ENCODE measurements at regions not wholly inside any gene's neighbourhood (a gene's known extent, or its start where the extent isn't known, plus 50 kb on each side); places are given as distances from the start of the nearest gene placed in this dataset.

DNA sequence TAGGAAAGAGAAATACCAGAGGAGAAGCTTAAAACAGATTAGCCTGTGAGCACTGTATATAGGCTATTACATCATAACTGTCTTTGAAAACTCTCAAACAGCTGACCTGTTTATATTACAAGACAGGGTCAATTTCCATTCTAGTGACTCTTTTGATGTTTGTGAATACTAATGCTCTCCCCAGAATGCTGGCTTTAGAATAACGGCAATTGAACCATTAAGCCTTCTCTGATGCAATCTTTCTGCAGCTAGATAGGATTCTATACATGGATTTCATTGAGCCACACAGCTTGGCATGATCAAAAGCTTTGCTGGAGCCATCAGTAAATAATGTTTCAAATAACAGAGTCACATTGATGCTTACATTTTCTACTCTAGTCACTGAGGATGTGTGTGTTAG, 122.7 kb upstream of the FAT3 start:
- TF ChIP-seq, protein P1, sequence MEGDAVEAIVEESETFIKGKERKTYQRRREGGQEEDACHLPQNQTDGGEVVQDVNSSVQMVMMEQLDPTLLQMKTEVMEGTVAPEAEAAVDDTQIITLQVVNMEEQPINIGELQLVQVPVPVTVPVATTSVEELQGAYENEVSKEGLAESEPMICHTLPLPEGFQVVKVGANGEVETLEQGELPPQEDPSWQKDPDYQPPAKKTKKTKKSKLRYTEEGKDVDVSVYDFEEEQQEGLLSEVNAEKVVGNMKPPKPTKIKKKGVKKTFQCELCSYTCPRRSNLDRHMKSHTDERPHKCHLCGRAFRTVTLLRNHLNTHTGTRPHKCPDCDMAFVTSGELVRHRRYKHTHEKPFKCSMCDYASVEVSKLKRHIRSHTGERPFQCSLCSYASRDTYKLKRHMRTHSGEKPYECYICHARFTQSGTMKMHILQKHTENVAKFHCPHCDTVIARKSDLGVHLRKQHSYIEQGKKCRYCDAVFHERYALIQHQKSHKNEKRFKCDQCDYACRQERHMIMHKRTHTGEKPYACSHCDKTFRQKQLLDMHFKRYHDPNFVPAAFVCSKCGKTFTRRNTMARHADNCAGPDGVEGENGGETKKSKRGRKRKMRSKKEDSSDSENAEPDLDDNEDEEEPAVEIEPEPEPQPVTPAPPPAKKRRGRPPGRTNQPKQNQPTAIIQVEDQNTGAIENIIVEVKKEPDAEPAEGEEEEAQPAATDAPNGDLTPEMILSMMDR (IDR thresholded peaks at IDR 0.05), result no peak
- TF ChIP-seq POLR2A (IDR thresholded peaks at IDR 0.05) (no peak), EP300 (IDR thresholded peaks at IDR 0.05) (no peak)

Data from ovary (tissue), 3 donors.